ENCODE measurements at regions not wholly inside any gene's neighbourhood (a gene's known extent, or its start where the extent isn't known, plus 50 kb on each side); places are given as distances from the start of the nearest gene placed in this dataset.
"Not testable (repeated sequence)": the region's sequence is repeated elsewhere in the genome, so short reads cannot be mapped to it uniquely, and the experiment has no call there.

DNA sequence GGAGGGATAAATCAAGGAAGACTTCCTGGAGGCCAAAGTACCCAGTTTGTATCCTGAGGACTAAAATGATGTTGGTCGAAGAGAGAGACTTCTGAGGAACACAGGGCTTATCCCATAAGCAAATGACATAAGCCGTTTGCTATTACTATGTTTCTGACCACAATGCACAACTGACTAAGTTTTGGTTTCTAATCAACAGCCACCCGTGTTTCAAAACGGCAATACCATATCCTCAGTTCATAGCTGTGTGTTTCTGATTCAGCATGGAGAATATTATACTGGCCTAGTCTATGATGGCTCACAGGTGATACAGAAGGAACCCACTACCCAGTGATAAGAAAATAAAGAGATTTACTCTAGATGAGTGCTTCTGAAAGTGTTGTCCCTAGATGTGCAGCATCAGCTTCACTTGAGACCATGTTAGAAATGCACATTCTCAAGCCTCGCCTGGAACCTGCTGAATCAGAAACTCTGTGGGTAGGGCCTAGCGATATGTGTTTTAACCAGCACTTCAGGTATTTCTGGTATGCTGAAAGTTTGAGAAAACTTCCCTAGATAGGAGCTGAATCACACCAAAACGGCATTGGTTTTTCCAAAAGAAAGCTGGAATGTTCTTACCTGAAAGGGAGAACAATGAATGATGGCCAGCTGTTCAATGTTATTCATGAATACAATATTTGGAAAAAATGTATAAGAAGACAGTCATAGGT, 639.7 kb upstream of the NR2F2 start:
- no peak overlapping the region for H3K4me3 ChIP-seq (ENCODE audit: low read depth, low read length)
- no peak for DNase-seq (ENCODE audit: low read depth)

DNA sequence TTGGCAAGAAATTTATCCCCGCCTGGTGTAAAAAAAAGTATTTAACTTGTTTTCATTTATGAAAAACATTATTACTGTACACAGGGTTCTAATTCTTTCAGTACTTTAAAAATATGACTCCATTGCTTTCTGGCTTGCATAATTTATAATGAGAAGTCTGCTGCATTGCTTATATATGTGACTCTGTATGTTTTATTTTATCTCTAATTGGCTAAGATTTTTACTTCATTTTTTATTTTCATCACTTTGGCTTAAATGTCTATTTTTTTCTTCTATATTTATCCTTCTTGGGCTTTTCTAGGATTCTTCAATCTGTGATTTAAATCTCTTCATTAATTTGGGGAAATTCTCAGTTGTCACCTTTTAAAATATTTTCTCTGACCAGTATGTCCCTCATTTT, 636.6 kb upstream of the NR2F2 start:
- no peak for DNase-seq (ENCODE audit: low read depth)
- no peak overlapping the region for H3K4me3 ChIP-seq (ENCODE audit: low read depth, low read length)

DNA sequence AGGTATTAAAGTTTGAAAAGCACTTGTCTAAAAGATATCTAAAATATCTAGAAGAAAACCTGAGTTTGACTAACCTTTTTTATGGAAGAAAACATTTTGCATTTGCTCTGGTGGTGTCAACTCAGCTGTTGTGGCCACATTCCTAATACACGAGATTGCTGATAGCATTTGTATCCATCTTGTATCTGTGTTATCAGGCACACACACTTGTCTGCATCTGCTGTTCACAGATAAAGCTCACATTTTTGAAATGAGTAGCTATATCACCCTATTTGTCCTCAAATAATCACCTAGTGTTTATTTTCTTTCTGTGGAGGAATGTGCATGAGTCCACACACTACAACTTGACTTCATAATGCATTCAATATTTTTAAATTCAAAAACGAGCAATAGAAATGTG, 632.3 kb upstream of the NR2F2 start:
- DNase-seq (ENCODE audit: low read depth): no peak
- H3K4me3 ChIP-seq (ENCODE audit: low read depth, low read length): no peak overlapping the region

DNA sequence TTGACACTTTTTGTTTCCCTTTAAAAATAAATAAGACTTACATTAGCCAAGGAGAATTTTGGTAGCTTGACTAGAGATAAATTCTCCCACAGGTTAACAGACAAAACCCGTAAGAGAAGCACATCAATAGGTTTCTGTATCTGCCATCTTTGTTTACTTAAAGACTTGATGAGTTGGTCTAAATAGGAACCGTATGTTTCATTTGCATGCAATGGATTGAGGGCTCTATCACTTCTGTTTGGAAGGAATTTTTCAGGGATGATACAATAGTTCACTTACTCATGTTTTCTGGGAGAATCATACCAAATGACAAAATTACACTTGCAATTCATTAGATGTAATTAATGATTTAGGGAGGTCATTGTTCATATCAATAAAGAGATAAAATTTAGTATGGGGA, 631.5 kb upstream of the NR2F2 start:
- no peak overlapping the region for H3K4me3 ChIP-seq (ENCODE audit: low read depth, low read length)
- DNase-seq (ENCODE audit: low read depth): no peak

DNA sequence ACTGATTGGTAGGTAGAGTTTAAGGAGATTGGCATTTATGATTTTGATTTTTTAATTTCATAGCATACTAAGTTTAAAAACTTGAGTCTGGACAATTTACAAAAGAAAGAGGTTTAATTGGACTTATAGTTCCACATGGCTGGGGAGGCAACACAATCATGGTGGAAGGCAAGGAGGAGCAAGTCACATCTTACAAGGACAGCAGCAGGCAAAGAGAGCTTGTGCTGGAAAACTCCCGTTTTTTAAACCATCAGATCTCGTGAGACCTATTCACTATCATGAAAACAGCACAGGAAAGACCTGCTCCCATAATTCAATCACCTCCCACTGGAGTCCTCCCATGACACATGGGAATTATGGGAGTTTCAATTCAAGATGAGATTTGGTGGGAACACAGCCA, 630.9 kb upstream of the NR2F2 start:
- H3K4me3 ChIP-seq (ENCODE audit: low read depth, low read length): no peak overlapping the region
- no peak for DNase-seq (ENCODE audit: low read depth)

DNA sequence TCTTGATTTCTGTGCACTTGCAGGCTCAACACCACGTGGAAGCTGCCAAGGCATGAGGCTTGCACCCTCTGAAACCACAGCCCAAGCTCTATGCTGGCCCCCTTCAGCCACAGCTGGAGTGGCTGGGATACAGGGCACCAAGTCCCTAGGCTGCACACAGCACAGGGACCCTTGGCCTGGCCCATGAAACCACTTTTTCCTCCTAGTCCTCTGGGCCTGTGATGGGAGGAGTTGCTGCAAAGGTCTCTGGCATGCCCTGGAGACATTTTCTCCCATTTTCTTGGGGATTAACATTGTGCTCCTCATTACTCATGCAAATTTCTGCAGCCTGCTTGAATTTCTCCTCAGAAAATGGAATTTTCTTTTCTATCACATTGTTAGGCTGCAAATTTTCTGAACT, 629.8 kb upstream of the NR2F2 start:
- not testable (repeated sequence) for DNase-seq (ENCODE audit: low read depth)

DNA sequence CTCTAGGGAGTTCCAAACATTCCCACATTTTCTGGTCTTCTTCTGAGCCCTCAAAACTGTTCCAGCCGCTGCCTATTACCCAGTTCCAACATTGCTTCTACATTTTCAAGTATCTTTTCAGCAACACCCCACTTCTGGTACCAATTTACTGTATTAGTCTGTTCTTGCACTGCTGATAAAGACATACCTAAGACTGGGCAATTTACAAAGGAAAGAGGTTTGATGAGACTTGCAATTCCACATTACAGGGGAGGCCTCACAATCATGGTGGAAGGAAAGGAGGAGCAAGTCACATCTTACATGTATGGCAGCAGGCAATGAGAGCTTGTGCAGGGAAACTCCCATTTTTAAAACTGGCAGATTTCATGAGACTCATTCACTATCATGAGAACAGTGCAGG, 629.1 kb upstream of the NR2F2 start:
- no peak overlapping the region for H3K4me3 ChIP-seq (ENCODE audit: low read depth, low read length)

More for the DNA sequence above, 629.8 kb upstream of the NR2F2 start:
- H3K4me3 ChIP-seq (ENCODE audit: low read depth, low read length): not testable (repeated sequence)

DNA sequence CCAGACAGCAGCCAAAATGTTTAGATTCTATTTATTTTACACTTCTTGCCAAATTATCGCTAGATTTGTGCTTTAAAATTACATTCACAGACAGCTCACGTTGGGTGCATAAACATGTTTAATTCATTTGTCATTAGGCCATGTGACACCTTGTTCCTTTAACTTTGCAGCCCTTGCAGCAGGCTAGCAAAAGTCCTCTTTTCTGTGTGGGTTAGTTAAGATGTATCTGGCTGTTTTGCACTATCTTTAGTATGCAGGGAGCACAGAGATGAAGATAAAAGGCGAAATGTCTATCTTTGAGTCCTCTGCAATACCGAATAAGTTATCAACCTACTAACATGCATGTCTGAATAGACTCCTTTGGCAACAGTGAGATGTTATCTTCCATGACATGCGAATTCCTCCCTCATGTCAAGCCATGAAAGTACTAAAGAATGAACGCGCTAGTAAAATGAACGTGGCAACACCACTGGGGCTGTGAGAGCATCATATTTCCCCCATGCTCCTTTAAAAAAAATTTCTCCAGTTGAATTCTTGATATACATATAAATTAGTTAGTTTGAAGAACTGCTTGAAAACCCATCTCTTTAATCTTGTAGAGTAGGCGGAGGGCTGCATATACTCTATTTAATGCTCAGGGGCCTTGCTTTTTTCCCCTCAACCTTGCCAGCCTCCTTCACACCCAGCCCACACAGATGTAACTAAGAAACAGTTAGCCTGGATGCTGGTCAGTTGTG, 620.4 kb upstream of the NR2F2 start:
- no peak for DNase-seq (ENCODE audit: low read depth)
- H3K4me3 ChIP-seq (ENCODE audit: low read depth, low read length): no peak overlapping the region

More for the DNA sequence above, 629.1 kb upstream of the NR2F2 start:
- no peak for DNase-seq (ENCODE audit: low read depth)

DNA sequence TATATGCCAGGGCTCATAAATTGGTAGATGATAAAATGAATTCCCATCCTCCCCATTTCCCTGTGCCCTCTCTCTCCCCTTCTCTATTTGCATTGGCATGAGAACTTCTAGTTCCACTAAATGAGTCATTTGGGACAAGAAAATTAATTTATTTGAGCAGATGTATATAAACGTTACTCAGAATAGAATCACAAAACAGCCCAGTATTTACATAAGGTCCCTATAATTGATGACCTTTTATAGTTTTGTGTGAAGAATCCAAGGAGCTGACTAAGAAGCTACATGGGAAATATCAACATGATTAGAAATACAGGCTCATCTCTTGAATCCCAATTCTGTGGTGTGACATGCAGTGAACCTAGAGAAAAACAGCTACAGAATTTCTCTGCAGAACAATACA, 617.7 kb upstream of the NR2F2 start:
- peak; percentile 8 for DNase-seq (ENCODE audit: low read depth)
- no peak overlapping the region for H3K4me3 ChIP-seq (ENCODE audit: low read depth, low read length)

DNA sequence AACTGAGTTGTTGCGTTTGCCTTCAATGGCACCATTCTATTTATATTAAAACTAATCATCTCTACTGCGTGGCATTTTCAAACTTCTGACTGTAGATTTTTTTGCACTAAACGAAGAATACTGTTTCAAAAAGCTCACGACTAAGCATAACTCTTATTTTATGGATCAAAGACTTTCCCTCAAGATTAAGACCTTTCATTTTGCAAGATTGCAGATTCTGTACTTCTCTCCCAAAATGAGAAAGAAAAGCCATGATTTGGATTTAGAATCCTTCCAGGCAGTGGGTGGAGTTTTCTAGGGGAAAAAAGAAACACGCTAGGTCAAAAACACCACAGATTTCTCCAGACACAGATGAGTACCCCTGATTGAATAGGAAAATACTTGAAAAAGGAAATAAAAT, 617.2 kb upstream of the NR2F2 start:
- H3K4me3 ChIP-seq (ENCODE audit: low read depth, low read length): no peak overlapping the region
- DNase-seq (ENCODE audit: low read depth): no peak

DNA sequence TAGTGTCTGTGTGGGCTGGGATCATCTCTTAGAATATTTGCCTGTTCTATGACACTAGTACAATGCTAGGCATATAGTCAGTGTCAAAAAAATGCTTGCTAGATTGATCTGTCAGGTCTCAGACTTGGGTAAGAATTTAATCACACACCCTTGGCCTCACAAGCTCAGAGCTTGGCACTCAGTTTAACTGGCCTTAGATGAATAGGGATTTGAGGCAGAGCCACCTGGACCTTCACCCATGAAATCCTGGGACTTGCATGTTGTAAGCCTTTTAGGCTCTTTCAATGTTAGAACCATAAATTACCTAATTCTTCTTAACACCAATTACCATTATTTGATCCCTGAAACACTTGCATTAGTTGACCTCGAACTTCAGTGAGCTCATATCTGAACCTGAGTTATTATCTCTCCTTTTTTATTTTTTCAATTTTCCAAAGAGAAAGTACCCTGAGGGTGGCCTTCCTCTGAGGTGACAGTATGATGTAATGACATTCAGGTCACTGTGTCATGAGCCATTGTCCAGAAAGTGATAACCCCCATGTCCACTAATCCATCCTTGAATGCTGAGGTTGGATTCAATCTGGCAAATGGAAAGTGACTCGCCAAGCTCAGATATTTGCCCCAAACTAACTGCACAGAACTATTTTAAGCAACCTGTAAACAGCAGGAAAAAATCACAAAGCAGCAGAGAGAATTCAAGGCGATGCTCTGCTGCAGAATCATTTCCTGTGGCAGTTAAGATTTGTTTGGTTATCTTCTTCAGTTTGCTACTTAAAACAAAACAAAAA, 615.2 kb upstream of the NR2F2 start:
- no peak overlapping the region for H3K4me3 ChIP-seq (ENCODE audit: low read depth, low read length)
- DNase-seq (ENCODE audit: low read depth): no peak

DNA sequence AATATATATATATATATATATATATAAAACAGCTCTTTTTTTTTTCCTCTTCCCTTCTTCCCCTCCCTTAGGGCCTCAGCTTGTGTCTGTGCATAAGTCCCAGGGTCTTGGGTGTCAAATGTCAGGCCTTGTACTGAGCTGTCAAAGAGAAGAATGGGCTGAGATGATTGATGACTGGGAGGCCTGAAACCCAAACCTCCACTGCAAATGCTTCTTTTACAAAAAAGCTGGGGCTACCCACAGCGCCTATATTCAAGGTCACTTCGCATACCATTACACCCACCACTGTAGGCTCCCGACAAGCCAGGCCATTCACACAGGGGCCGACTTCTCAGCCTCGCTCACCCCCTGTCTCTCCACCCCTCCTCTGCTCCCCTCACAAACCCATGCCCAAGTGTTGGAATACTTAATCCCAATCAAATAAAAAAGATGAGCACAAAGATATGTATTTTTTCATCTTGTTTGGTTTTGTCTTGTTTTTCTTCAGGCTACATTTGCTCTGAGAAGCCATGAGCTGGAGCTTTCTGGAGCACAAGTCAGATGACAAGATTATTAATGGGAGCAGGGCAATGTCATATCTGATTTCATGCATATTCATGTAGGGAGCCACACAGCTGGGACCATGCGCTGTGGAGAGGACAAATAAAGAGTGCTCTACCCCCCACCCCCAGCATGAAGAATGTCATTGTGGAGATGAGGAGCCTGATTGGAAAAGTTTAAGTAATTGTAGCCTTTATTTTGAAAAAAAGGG, 614.4 kb upstream of the NR2F2 start:
- no peak for DNase-seq (ENCODE audit: low read depth)
- no peak overlapping the region for H3K4me3 ChIP-seq (ENCODE audit: low read depth, low read length)

DNA sequence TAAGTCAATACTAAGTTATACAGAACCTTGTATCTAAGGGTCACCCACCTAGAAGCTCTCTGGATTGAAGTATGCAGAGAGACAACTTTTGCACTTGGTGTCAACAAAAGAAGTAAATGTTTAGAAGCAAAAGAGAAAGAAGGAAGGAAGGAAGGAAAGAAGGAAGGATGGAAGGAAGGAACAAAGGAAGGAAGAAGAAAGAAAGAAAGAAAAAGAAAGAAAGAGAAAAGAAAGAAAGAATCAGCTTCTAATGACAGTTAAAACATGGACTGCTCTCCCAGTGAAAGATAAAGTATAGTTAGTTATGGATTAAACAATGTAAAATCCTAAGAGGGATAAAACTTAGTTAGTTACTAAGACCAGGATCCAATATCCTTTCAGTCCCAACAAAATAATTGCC, 613.8 kb upstream of the NR2F2 start:
- DNase-seq (ENCODE audit: low read depth): no peak

DNA sequence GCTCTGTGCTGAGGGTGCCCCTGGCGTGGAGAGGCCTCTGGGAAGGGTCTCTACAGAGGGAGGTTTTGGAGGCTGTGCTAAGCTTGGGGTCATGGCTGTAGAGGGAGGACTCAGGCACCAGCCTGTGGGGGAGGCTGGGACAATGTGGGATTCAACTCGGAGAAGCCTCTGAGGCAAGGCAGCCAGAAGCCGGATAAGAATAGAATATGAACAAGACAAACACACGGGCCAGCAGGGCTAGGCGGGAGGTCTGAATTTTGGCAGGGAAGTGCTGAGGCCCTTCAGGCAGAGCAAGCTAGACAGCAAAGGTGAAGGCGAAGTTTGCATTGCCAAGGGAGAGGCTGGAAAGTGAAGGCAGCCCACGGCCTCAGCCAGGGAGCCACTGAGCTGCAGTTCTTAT, 612.1 kb upstream of the NR2F2 start:
- no peak for DNase-seq (ENCODE audit: low read depth)
- no peak overlapping the region for H3K4me3 ChIP-seq (ENCODE audit: low read depth, low read length)

More for the DNA sequence above, 613.8 kb upstream of the NR2F2 start:
- no peak overlapping the region for H3K4me3 ChIP-seq (ENCODE audit: low read depth, low read length)

DNA sequence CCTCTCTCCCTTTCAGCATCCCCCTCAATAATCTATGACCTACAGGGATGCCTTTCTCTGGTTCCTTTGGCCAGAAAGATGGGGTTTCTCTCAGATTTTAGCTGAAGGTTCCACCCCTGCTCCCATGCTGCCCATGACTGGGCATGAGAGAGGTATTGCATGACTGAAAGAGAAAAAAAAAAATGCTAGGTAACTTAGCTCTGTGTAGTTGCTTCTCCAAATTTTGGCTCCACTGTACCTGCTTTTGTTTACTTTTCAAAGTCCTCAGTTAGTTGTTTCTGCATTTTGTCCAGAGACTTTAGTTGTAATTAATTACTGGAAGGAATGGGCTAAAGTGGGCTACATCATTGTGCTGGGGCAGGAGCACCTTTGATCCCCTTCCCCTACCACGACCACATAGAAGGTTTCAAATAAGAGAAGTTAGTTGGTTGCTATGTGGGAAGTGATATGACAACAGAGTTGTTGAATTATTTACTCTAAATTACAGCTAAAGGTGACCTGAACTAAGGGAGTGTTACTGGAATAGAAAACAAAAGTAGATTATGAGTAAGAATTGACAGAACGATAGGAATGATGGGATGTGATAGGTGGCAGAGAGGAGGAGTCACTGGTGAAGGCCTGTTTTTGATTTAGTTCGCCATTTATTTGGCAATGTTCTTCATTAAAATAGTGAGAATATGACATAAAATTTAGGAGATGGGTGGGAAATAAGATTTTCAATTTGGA, 605.4 kb upstream of the NR2F2 start:
- DNase-seq (ENCODE audit: low read depth): no peak
- no peak overlapping the region for H3K4me3 ChIP-seq (ENCODE audit: low read depth, low read length)

DNA sequence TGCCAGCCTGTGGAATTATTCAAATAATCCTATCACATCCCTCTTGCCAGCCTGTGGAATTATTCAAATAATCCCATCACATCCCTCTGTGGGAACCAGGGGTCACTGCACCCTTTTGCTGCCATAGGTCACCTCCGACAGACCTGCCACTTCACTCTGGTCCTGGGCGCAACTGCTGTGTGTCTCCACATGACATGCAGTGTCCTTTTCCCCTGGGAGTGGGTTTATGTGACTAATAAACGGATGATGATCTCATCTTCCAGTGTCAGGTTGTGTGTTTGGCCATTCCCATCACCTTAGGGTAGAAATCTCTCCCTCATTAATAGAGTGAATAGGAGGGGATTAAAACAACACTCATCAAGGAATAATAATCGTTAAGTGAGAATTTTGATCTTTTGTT, 603.6 kb upstream of the NR2F2 start:
- no peak for DNase-seq (ENCODE audit: low read depth)
- H3K4me3 ChIP-seq (ENCODE audit: low read depth, low read length): no peak overlapping the region

DNA sequence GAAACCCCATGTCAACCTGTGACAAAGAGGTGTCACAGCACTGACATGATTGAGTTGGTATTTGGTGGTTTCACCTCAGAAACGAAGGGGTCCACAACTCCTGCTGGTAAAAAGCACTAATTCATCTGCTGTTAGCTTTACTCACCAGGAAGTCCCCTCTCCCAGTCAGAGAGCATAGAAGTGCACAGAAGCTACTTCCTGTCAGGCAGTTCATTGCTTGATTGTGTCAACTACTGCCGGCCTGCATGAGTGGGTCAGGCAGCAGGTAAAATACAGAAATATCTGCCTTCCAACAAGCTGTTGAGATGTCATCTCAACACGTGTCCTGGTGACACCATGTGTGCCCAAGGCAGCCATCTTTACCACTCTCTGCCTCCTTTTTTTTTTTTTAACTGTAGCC, 596.6 kb upstream of the NR2F2 start:
- H3K4me3 ChIP-seq (ENCODE audit: low read depth, low read length): no peak overlapping the region
- DNase-seq (ENCODE audit: low read depth): no peak

DNA sequence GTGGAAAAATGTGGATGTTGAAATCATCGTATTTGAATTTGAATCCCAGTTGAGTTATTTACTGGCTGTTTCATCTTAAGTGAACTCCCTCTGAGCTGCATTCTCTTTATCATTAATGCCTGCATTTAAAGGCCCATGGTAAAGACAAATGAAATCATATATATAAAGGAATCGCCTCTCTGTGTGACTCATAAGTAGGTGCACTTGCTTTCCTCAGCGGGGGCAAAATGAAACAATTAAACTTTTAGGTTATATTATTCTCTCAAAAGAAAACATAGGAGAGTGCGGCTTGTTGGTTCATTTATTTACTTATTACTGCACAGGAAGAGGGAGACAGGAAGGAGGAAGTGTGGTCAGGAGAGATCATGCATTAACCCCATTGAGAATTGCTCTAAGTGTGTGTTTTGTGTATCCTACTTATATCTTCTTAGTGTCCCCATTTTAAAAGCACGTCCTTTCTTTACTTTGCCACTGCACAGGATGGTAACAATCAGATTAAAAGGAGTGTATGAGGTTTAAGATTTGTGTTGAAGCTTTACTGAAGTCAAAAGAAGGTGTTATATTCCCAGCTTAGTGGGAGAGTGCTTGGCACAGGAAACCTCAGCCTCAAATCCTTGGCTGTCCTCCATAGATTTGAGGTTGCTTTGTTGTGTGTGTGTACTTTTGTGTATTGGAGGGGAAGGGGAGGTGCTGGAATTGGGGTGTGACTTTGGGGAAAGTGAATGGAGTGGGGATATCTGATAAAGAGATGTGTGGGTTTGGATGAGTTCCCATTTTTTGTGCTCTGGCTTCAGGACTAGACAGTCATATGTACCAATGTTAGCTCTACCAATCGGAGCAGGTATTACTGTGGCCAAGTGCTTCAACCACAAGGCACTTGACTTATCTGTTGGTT, 595.8 kb upstream of the NR2F2 start:
- H3K4me3 ChIP-seq (ENCODE audit: low read depth, low read length): no peak overlapping the region
- no peak for DNase-seq (ENCODE audit: low read depth)
